OCI-LY7 (cell line): ENCODE measurements at regions not wholly inside any gene's neighbourhood (a gene's known extent, or its start where the extent isn't known, plus 50 kb on each side); places are given as distances from the start of the nearest gene placed in this dataset.

Source experiments
- BruUV-seq: library from RNA; stranded (reverse); fragments of 400-500 nt; replicated peaks from 2 replicates; lab custom pipeline; 2021; lab: Mats Ljungman, UMichigan
- CTCF ChIA-PET: fragments of 300-600 bp; sonication (Branson Sonifier 250); formaldehyde crosslinking; loops from one replicate; lab custom pipeline; 2022; ENCODE audit warnings: antibody characterized with exemption; ENCODE audit not compliant: unreplicated experiment; lab: Charles Lee
- POLR2A ChIA-PET: fragments of 300-600 bp; sonication (Branson Sonifier 250); formaldehyde crosslinking; loops from one replicate; lab custom pipeline; 2022; ENCODE audit warnings: antibody characterized with exemption; lab: Charles Lee
- DNase-seq: peaks from one replicate; pipeline ENCODE4 v3.0.0-alpha.2; 2015; ENCODE audit warnings: low spot score
- H2AFZ ChIP-seq: fragments of 200-600 bp; sonication (generic), shearing (Covaris generic); 2 replicates; pipeline ENCODE4 v1.6.1; 2014; ENCODE audit warnings: mild to moderate bottlenecking, antibody characterized with exemption, low read length, moderate library complexity
- H3K27ac ChIP-seq: fragments of 200-600 bp; sonication (generic); 2 replicates; pipeline ENCODE4 v1.5.1; 2014; ENCODE audit warnings: mixed run types, low read depth, mild to moderate bottlenecking, moderate library complexity, low read length, inconsistent platforms; ENCODE audit not compliant: poor library complexity, severe bottlenecking
- H3K36me3 ChIP-seq: fragments of 200-600 bp; sonication (generic); 2 replicates; pipeline ENCODE4 v1.6.1; 2014; ENCODE audit warnings: mild to moderate bottlenecking, antibody characterized with exemption, low read length, moderate library complexity, mixed read lengths; ENCODE audit not compliant: insufficient read depth
- H3K4me1 ChIP-seq: fragments of 200-600 bp; sonication (generic); 2 replicates; pipeline ENCODE4 v1.5.1; 2014; ENCODE audit warnings: mild to moderate bottlenecking, low read length; ENCODE audit not compliant: insufficient read depth, poor library complexity, severe bottlenecking
- H3K4me2 ChIP-seq: fragments of 200-600 bp; sonication (generic); 2 replicates; pipeline ENCODE4 v1.6.1; 2014; ENCODE audit warnings: mild to moderate bottlenecking, low read length
- H3K4me3 ChIP-seq: fragments of 200-600 bp; sonication (generic); 2 replicates; pipeline ENCODE4 v1.5.1; 2014; ENCODE audit warnings: mild to moderate bottlenecking, low read depth, low read length; ENCODE audit not compliant: poor library complexity, severe bottlenecking
- H3K79me2 ChIP-seq: fragments of 200-600 bp; sonication (generic); 2 replicates; pipeline ENCODE4 v1.6.1; 2016; ENCODE audit warnings: low read depth, mild to moderate bottlenecking, low read length, moderate library complexity, mixed read lengths; ENCODE audit not compliant: insufficient read depth
- H3K9me2 ChIP-seq: fragments of 200-600 bp; sonication (generic); 2 replicates; pipeline ENCODE4 v1.6.1; 2016; ENCODE audit warnings: mild to moderate bottlenecking, low read length, mixed read lengths; ENCODE audit not compliant: insufficient read depth
- H3K9me3 ChIP-seq: fragments of 200-600 bp; sonication (generic); 2 replicates; pipeline ENCODE4 v1.6.1; 2014; ENCODE audit warnings: mild to moderate bottlenecking, mixed run types, low read length, mixed read lengths
- H4K20me1 ChIP-seq: fragments of 200-600 bp; sonication (generic); 2 replicates; pipeline ENCODE4 v1.6.1; 2014; ENCODE audit warnings: mild to moderate bottlenecking, antibody characterized with exemption, low read length, moderate library complexity, mixed read lengths; ENCODE audit not compliant: insufficient read depth
- EZH2phosphoT487 ChIP-seq: fragments of 200-600 bp; sonication (generic); IDR thresholded peaks from 2 replicates; pipeline ENCODE4 v1.6.1; 2018; ENCODE audit warnings: low read depth, borderline replicate concordance, mild to moderate bottlenecking, mixed run types, antibody characterized with exemption, low read length, moderate library complexity, mixed read lengths
- intact Hi-C: fragments of 100-400 bp; cut with micrococcal nuclease; formaldehyde crosslinking; loops from one replicate; pipeline ENCODE4 v1.10.0; 2022; ENCODE audit not compliant: unreplicated experiment
- TF ChIP-seq, protein P1 (sequence below): fragments of 200-600 bp; sonication (generic); conservative IDR thresholded peaks from 2 replicates; pipeline ENCODE4 v1.5.1; 2014; ENCODE audit warnings: mild to moderate bottlenecking, antibody characterized with exemption, low read length, moderate library complexity, mixed read lengths

DNA sequence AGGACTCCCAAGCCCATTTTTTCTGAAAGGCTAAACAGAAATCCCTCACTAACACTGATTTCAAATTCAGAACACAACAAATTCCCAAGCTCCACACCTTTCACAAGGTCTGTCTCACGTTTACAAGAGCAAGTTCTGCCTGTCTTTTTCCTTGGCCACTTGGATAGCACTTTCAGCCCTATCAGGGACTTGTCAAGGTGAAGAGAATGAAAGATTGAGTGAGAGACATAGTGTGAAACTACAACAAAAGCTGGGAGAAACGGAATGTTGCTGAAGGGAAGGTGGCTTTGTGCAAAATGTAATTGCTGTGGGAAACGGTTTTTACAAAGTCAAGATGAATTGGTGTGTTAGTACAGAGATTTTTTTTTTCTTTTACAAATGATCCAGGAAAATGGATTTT, 89.4 kb upstream of the GATA6 start:
- TF ChIP-seq, protein P1, sequence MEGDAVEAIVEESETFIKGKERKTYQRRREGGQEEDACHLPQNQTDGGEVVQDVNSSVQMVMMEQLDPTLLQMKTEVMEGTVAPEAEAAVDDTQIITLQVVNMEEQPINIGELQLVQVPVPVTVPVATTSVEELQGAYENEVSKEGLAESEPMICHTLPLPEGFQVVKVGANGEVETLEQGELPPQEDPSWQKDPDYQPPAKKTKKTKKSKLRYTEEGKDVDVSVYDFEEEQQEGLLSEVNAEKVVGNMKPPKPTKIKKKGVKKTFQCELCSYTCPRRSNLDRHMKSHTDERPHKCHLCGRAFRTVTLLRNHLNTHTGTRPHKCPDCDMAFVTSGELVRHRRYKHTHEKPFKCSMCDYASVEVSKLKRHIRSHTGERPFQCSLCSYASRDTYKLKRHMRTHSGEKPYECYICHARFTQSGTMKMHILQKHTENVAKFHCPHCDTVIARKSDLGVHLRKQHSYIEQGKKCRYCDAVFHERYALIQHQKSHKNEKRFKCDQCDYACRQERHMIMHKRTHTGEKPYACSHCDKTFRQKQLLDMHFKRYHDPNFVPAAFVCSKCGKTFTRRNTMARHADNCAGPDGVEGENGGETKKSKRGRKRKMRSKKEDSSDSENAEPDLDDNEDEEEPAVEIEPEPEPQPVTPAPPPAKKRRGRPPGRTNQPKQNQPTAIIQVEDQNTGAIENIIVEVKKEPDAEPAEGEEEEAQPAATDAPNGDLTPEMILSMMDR: no peak
- TF ChIP-seq EZH2phosphoT487: no peak
- BruUV-seq: no TSS peak
- intact Hi-C loops: no loop called here

DNA sequence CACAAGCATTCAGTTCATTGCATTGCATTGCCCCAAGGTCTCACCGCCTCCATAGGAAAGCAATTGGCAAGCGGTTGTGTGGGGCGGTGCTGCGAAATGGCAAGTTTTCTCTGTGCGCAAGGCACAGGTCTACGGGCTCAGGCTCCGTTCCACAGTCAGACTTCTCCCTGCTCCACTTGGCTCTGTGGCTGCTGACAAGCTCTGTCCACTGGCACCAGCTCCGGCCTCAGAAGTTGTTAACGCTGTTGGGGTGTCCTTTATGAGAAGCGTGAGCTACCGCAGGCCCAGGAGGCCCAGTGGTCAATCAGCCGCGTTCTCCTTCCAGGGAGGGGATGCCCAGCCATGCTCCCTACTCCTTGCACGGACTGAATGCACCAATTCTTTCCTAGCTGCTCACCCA, 87.0 kb upstream of the GATA6 start:
- intact Hi-C loops: no loop called here
- no peak for TF ChIP-seq EZH2phosphoT487
- TF ChIP-seq, protein P1: no peak
- Histone ChIP-seq H3K4me3 (no peak overlapping the region), H2AFZ (no peak overlapping the region), H3K4me2 (no peak overlapping the region), H3K27ac (no peak overlapping the region), H3K4me1 (no peaks in the 10 kb centered on the region), H3K9me3 (no peaks in the 10 kb centered on the region), H3K36me3 (no peaks in the 10 kb centered on the region), H4K20me1 (no peaks in the 10 kb centered on the region), H3K9me2 (no peaks in the 10 kb centered on the region), H3K79me2 (no peaks in the 10 kb centered on the region)
- no peak for DNase-seq
- BruUV-seq: no TSS peak
- CTCF ChIA-PET: no interaction called here
- POLR2A ChIA-PET: no interaction called here

More for the DNA sequence above, 89.4 kb upstream of the GATA6 start:
- ChIA-PET POLR2A (no interaction called here), CTCF (no interaction called here)
- no peaks in the 10 kb centered on the region for H3K4me1 ChIP-seq
- H3K4me3 ChIP-seq: no peak overlapping the region
- no peaks in the 10 kb centered on the region for H4K20me1 ChIP-seq
- DNase-seq: no peak
- no peaks in the 10 kb centered on the region for H3K79me2 ChIP-seq
- H3K9me2 ChIP-seq: no peaks in the 10 kb centered on the region
- no peak overlapping the region for H3K27ac ChIP-seq
- no peaks in the 10 kb centered on the region for H3K36me3 ChIP-seq
- H3K4me2 ChIP-seq: no peak overlapping the region
- no peaks in the 10 kb centered on the region for H3K9me3 ChIP-seq
- H2AFZ ChIP-seq: no peak overlapping the region

DNA sequence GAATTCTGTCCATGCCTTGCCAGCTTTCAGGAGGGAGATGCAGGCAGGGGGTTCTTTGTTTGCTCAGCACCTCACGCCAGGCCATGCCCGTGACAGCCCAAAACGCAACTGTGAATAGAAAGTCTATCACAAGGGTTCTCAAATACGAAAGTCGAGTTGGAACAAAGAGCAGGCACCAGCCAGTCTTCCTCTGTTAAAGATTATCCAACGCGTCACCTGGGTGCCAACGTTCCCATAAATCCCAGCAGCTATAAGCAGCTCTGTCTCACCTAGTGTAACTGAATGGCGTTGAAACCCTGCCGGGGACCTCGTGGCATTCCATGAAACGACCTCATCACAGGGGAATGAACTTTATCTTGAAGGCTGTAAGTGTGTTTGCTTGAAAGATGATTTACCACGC, 84.8 kb upstream of the GATA6 start:
- no peaks in the 10 kb centered on the region for H3K79me2 ChIP-seq
- no TSS peak for BruUV-seq
- POLR2A ChIA-PET: interaction anchor here (0.9 kb wide), 1 partner anchor 676 kb away, joined by 3 read pairs; no protein-coding TSS in a partner anchor
- H3K27ac ChIP-seq: no peak overlapping the region
- no peak overlapping the region for H3K4me3 ChIP-seq
- no peaks in the 10 kb centered on the region for H3K36me3 ChIP-seq
- H3K4me1 ChIP-seq: no peaks in the 10 kb centered on the region
- CTCF ChIA-PET: no interaction called here
- no peaks in the 10 kb centered on the region for H3K9me3 ChIP-seq
- H4K20me1 ChIP-seq: no peaks in the 10 kb centered on the region
- no peak overlapping the region for H3K4me2 ChIP-seq
- H2AFZ ChIP-seq: no peak overlapping the region
- no peaks in the 10 kb centered on the region for H3K9me2 ChIP-seq
- DNase-seq: no peak
- no peak for TF ChIP-seq EZH2phosphoT487
- TF ChIP-seq, protein P1: no peak
- intact Hi-C loops: no loop called here
